ENCODE measurements at regions not wholly inside any gene's neighbourhood (a gene's known extent, or its start where the extent isn't known, plus 50 kb on each side); places are given as distances from the start of the nearest gene placed in this dataset.
"Not testable (repeated sequence)": the region's sequence is repeated elsewhere in the genome, so short reads cannot be mapped to it uniquely, and the experiment has no call there.

DNA sequence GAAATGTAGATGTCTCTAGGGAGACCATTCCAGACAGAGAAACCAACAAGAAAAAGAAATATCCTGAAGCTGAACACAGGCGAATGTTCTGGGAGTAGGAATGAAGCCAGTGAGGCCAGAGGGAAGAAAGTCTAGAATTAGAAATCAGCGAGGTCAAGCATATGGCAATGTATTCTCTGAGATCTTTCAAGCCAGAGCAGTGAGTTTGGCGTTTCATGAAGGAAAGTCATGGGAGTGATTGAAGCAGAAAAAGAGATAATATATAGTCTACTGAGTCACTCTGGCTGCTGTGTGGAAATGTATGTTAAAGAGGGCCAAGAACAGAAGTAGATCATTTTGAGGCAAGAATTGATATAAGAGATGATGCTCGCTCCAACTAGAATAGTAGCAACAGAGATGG, 576.0 kb downstream of the PCDH17 start:
- DNase-seq, result no peak

- DNase-seq, result no peak
These were observed 603.9 kb downstream of the PCDH17 start for GRCh38 chr13:58235454-58235853.

DNA sequence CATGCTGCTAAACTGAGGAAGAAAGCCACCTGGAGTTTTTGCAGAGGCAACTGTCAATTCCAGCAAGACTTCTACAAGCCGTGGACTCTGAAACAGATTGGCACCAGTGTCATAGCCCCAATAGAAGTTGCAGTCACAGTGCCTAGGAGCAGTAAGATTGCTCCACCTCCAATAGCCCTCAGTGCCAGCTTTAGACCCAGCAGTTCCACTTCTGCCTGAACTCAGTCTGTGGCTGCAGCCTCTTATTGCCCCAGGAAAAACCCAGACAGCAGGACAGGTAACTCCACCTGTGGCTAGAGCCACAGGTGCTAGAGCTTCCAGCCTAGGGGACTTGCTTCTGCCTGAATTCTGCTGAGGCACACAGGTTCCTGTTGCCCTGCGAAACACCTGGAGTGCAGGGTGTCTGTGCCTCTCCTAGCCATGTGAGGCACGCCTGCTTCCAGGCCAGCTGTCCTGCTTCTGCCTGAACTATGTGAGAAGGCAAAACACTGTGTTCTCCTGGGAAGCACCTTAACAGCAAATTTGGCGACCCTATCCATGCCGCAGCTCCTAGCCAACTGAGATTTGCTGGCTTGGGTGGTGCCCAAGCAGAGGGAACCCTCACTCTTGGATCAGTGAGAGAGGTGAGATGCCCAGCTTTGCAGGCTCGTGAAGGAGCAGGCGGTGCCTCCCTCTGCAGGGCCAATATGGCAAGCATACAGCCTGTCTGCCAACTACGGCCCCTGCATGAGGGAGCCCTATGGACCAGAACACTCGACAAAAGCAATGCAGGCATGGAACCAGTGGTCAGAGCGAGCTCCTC, 607.6 kb downstream of the PCDH17 start:
- DNase-seq, result no peak

- DNase-seq, result no peak
These were observed 608.3 kb downstream of the PCDH17 start for GRCh38 chr13:58239774-58240268.

GRCh38 chr13:58247080-58247479, 615.5 kb downstream of the PCDH17 start:
- no peak for DNase-seq

- DNase-seq, result no peak
These were observed 623.4 kb downstream of the PCDH17 start for GRCh38 chr13:58254943-58255342.

- DNase-seq, result no peak
These were observed 634.7 kb downstream of the PCDH17 start for GRCh38 chr13:58266271-58266670.

GRCh38 chr13:58298556-58299135, 667.1 kb downstream of the PCDH17 start:
- DNase-seq, result no peak

DNA sequence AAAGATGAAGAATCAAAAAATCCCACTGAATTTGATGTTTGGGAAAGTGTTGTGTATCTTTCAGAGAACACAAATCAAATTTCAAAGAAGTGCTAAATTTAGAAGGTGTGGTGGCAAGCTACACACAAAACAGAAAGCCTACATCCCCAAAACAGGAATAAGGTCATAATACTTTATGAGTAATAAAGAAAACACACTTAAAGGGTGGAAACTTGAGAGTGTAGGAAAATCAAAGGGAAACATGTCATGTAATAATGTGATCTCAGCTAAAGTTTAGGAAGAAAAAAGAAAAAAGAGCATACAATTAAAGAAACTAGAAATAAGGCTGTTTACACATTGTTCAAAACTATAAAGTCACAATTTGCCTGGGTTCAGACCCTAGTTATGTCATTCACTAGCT, 668.7 kb downstream of the PCDH17 start:
- no peak for DNase-seq

DNA sequence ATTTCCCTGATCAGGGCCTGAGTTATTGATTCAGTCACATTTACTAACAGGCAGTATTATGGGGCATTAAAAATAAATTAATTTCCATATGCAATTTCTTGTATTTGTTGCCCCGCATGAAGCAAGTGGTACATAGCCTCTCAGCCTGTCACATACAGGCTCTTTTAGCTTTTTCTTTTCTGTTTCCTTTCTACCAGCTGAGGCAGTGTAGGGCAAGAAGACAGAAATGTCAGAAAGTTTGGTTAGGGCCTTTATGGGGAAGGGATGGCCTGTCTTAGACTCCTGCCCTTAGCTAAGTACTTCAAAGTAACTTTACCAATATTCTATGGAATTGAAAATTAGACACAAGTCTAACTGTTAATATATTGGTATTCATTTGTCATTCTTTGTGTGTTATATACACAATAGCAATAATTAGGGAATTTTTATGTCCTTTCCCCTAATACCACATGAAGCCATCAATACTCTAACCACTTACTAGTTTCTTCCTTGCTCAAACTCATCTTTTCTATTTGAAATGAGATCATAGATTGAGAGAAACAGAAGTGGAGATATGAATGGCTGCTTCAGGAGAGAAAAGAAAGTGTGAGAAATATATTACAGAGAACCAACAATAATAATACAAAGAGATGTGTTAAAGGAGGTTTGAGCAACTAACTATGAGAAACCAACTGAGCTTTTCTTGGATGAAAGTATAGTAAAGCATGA, 669.6 kb downstream of the PCDH17 start:
- DNase-seq, result no peak

DNA sequence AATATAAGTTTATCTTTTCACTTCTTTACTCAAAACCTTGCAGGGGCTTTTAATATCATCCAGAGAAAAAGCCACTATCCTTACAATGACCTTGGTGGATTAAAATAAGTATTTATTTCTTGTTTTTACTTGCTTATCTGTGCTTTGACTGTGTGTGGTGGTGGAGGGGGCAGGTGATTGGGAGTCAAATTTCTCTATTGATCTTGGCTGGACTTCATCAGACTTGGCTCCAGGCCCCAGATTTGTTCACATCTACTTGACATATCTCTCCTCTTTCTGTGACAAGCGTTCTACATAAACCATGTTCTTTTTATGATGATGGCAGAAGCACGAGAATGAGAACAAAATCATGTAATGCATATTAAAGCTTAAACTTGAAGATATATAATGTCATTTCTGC, 670.8 kb downstream of the PCDH17 start:
- no peak for DNase-seq

- DNase-seq, result no peak
These were observed 674.5 kb downstream of the PCDH17 start for GRCh38 chr13:58306062-58306461.

DNA sequence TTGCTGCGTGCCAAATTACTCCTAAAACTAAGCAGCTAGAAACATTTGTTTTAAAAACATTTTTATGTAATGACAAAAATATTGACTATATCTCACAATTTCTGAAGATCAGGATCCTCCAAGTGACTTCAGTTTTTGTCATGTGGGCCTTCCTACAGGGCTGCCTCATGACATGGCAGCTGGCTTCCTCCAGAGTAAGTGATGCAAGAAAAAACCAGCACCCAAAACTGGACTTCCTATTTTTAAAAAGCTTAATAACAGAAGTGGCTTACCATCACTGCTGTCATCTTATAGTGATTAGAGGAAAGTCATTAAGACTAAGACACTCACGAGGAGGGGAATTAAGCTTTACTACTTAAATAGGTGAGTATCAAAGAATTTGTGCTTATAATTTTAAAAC, 681.7 kb downstream of the PCDH17 start:
- no peak for DNase-seq

- no peak for DNase-seq
These were observed 687.1 kb downstream of the PCDH17 start for GRCh38 chr13:58318495-58319167.

DNA sequence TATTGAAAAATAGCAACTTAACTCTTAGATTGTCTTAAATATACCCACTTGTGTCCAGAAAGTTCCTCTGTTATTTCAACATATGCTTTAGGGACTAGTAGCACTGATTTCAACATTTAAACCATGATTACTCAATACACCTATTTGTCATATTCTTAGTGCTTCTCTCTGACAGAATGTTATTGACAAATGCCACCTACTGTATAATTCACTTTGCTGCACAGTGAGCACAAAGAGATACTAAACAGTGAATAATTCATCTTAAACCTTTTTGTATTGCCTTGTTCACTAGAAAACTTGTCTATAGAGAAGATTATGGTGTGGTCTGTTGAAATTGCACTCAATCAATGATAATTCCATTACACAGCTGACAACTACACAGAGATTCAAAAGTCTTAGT, 692.6 kb downstream of the PCDH17 start:
- DNase-seq, result no peak

DNA sequence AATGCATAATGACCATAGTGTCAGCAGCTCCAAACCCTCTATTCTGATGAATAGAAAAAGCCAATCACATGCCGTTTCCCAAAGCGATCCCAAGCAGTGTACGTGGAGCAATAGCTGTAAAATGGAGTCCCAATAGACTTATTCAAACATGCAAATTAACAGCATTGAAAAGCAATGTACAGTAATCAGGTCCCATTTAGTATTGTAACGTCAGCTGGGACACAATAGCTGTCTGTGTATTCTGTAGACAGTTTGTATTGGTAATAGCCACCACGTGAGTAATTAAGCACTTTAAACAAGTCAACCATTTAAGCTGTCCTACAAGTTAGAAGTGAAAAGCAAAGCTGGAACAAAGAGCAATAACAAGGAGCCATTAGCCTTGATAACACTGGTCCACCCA, 698.2 kb downstream of the PCDH17 start:
- no peak for DNase-seq

DNA sequence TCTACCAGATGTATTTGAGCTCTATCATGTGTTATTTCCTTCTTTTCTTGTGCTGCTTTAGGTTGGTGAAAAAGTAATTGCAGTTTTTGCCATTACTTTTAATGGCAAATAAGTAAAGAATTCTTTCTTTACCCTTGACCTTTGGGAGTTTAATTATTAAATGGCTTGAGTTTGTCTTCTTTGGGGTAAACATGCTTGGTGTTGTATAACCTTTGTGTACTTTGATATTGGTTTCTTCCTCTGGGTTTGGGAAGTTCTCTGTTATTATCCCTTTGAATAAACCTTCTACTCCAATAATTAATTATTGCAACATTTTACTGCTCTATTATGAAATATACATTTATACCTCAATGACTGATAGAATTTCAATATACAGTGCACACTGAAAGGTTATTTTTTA, 709.4 kb downstream of the PCDH17 start:
- DNase-seq, result no peak

GRCh38 chr13:58341318-58341717, 709.8 kb downstream of the PCDH17 start:
- no peak for DNase-seq

DNA sequence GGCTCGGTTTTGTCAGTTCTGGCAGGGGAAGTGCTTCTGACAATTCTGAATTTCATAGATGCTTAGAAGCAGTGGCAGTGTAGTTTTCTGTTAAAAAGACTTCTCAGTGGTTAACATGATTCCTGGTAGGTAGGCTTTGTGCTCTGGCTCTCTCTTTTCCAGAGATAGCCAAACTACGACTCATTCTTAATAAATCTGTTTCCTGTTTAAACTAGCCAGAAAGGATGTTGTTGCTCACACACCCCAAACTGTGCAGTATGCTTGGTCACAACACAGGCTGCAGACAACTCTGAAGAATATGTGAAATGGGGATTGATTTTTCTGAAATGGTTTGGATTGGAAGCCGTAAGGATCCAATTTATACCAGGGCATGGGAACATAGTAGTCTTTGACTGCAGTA, 711.5 kb downstream of the PCDH17 start:
- DNase-seq, result no peak

- not testable (repeated sequence) for DNase-seq
These were observed 720.6 kb downstream of the PCDH17 start for GRCh38 chr13:58352100-58352499.

- DNase-seq, result no peak
These were observed 738.4 kb downstream of the PCDH17 start for GRCh38 chr13:58369936-58370335.

DNA sequence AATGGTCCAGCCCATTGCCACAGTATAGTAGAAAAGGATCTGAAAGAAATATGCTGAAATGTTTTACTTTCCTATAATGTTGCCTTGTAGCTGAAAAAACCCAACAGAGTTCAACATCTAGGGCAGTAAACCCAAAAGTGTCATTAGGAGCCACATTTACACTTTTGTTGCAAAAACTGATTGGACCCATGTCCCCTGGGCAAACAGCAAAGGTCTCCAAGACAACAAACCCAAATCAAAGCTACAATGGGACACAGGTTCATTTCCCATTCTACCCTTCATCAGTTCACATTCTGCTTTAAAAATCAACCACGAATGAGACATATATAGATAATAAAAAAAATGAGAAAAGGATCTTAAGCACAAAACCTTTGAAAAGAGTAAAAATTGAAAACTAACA, 744.8 kb downstream of the PCDH17 start:
- no peak for DNase-seq

DNA sequence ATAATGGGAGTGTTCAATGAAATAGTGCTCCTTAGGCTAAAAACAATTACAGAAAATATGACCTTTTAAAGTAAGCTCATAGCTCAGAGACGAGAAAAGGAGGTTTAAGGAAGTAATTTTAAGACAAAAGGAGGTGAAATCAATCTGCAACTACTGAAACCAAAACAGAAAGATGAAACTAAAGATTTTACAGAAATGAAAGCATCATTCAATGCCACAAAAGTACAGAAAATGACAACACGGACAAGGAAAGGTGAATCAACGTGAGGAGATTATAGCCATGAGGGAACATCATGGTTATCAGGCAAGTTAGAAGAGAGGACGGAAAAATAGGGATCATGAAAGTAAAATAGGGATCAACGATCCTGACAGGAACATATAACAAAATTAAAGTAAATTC, 745.2 kb downstream of the PCDH17 start:
- DNase-seq, result no peak

All from right forelimb (tissue), 1 donor.